ENCODE measurements at regions not wholly inside any gene's neighbourhood (a gene's known extent, or its start where the extent isn't known, plus 50 kb on each side); places are given as distances from the start of the nearest gene placed in this dataset.

DNA sequence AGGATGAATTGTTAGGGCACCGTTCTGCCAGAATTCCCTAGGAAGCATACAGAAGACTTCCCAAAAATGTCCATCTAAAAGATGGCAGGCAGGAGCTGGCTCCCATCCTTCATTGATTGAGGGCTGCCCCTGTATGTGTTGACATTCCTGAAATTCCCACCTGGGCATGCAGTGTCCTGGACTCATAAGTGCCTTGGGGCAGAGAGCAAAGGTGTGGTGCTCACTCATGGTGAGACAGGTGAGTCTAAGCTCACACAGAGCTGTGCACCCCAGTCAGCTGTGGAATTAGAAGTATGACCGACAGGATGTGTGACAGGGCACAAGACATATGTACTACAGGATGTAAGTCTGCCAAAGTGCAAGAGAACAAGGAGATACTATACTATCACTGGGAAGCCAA, 271.9 kb downstream of the MID1IP1 start:
- TF ChIP-seq EZH2 (IDR thresholded peaks at IDR 0.05; ENCODE audit: low read length) (no peak), CTCF (optimal IDR thresholded peaks at IDR 0.05 in 1 of 3, IDR thresholded peaks at IDR 0.05 in 1 of 3, conservative IDR thresholded peaks at IDR 0.05 in 1 of 3; ENCODE audit: extremely low read depth in 1 of 3, insufficient read depth in 2 of 3, low read length in 3 of 3) (no peak)

Data from keratinocyte (primary cell).